HG03432 (cell line): ENCODE measurements at regions not wholly inside any gene's neighbourhood (a gene's known extent, or its start where the extent isn't known, plus 50 kb on each side); places are given as distances from the start of the nearest gene placed in this dataset.
"Not testable (repeated sequence)": the region's sequence is repeated elsewhere in the genome, so short reads cannot be mapped to it uniquely, and the experiment has no call there.

Experiments
- ATAC-seq: cut with Tn5 transposase; IDR thresholded peaks from one replicate; pipeline ENCODE4 v1.9.1; 2021; ENCODE audit warnings: mild to moderate bottlenecking, moderate library complexity; ENCODE audit not compliant: unreplicated experiment

DNA sequence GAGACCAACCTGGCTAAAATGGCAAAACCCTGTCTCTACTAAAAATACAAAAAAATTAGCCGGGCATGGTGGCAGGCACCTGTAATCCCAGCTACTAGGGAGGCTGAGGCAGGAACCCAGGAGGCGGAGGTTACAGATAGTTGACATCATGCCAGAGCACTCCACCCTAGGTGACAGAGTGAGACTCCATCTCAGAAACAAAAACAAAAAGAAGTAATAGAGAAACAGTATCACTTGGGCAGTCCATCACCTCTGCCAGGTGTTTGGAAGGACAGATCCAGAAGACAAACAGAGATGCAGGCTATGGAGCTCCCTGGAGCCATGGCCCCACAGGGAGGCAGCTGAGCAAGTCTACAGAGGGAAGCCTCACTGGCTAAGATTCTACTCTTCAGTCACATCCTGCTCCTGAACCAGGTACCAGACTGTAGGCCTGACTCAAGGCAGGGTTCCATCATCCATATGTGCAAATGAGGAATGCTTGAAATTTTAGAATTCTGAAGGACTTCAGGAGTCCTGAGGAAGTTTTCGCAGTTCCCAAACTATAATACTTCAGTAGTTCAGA lies 81.4 kb upstream of the CPEB2 start:
- no peak for ATAC-seq

DNA sequence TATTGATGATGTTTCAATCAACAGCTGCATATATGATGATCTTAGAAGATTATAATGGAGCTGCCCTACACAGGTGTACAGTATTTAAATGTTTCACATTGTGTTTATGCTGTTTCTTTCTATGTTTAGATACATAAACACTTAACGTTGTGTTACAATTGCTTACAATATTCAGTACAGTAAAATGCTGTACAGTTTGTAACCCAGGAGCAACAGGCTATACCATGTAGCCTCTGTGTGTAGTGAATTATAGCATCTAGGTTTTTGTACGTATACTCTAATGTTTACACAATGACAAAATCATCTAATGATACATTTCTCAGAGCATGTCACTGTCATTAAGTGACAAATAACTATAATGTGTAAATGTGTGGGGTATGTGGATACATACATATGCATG lies 80.5 kb upstream of the CPEB2 start:
- not testable (repeated sequence) for ATAC-seq

DNA sequence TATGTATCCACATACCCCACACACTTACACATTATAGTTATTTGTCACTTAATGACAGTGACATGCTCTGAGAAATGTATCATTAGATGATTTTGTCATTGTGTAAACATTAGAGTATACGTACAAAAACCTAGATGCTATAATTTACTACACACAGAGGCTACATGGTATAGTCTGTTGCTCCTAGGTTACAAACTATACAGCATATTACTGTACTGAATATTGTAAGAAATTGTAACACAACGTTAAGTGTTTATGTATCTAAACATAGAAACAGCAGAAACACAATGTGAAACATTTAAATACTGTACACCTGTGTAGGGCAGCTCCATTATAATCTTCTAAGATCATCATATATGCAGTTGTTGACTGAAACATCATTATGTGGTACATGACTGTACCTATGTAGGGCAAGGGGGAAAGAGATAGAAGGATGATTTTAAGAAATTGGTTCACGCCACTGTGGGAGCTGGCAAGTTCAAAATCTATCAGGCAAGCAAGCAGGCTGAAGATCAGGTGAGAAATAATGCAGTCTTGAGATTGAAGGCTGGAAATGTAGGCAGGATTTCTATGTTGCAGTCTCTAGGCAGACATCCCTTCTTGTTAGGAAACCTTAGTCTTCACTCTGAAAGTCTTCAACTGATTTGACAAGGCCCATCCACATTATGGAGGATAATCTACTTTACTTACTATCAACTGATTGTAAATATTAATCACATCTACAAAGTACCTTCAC lies 78.0 kb upstream of the CPEB2 start:
- no peak for ATAC-seq

DNA sequence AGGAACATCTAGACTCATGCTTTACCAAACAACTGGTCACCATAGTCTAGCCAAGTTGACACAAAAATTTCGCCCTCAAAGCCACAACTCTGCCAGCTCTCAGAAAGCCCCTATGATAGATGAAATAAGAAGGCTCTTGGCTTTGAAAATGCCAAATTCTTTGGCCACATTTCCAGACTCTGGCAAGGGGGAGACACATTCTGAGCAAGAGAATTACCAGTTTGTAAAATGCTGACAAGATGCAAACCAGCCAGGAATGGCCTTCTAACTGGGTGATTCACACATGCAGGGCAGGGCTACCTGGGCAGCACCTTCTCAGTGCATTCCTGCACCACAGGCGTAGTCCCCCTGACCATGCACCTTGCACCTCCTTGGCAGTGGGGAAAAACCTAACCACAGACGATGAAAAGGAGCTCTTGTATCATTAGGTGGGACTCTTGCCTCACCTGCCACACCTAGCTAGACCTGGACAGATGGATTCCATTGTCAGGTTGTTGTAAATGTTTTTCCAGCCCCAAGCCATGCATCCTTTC lies 77.4 kb upstream of the CPEB2 start:
- ATAC-seq = no peak

DNA sequence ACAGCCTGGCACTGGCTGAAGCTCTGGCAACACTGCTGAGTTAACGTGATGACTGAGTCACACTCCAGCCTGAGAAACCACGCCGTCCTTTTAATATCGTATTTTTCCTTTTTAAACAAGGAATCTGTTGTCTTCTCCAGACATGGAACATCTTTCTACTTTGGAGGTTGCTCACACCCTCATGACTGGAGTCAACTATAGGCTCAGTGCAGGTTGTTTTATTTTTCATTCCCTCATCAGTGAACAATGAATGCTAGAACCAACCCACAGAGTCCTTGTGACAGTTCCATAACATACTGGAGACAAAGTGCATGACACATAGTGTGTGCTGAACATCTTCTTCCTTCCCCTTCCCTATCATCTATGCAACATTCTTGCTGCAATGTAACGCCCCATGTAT lies 76.8 kb upstream of the CPEB2 start:
- ATAC-seq = no peak

DNA sequence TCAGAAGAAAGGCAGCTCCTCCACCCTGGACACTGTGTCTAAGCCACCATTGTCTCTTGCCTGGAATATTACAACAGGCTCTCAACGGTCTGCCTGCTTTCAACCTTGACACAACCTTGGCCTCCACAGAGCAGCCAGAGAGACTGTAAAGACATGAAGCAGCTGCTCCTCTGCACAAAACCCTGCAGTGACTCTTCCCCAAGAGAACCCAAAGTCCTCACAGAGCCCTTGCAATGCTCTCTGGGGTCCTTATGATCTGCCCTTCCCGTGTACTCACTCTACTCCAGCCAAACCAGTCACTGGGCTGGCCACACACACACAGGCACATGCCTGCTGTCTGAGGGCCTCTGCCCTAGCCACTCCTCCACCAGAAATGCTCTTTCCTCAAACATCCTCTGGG lies 75.9 kb upstream of the CPEB2 start:
- no peak for ATAC-seq

DNA sequence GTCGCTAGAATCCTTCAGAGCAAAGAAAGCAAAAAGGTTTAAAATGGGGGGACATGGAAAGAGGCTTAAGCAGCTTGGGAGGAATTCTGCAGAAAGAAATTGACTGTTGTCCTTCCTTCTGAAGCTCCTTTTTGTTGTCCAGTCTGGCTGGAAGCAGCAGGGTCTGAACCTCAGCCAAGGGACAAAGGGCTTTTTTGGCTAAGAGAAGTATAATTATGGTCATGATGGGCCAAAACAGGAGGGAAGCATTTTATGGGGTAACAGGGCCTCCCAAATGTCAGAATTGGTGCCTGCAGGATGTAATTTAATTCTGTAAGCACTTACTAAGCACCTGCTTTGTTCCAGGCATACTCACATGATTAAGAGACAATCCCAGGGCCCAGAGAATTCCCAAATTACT lies 74.2 kb upstream of the CPEB2 start:
- no peak for ATAC-seq

DNA sequence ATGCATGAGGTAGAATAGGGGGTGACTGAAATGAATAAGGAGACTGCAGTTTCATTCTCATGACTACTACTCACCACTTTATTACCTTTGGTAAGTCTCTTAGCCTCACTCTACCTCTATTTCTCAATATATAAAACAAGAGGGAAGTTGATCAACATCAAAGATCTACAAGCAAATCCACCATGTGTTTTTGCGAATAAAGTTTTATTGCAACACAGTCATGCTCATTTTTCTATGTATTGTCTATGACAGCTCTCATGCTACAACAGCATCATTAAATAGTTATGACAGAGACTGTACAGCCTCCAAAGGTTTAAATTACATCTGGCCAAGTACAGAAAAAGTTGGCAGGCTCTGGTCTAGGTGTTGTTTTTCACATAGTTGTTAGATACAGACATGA lies 72.6 kb upstream of the CPEB2 start:
- no peak for ATAC-seq

DNA sequence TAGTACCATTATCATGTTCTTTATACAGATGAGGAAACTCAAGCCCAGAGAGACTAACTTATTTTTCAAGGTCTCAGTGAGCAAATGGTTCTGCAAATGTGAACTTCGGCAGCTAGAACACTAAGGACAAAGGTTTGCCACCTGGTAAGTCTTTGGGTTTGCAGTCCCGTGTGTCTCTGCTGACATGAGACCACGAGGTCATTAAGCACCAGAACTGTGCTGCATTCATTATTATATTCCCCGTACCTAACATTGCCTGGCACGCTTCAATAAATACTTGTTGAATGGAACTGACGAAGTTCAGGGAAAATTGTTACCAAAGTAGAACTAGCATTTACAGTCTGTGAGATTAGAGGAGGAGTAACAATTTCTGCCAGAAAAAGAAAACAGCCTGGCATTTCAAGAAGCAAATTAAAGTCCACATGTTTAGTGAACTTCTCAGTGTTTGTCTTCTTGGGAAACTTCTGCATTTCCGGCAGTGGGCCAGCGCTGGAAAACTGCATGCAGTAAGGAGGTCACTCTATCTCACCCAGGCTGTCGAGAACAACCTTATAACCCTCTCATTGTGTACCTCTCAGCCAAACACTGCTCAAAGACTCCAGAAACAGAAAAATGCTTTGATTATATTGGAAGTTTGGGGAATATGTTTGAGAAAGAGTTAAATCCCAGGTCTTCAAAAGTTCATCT lies 67.4 kb upstream of the CPEB2 start:
- no peak for ATAC-seq

DNA sequence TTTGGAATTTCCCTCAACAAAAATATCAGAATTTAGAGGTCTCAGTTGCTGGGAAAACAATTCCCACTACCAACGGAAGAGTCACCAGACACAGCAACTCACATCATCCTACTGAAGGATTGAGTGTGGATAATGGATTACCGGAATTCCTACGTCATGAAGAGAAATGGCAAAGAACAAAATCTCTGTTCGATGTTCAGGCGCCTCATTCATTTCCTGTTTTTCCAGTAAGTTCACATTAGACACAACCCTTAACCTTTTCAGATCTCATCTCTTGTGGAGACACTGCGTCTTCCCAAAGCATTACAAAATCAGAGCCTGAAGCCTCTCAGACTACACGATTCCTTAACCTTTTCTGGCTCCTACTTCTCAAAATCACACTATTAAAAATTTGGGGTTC lies 58.5 kb upstream of the CPEB2 start:
- no peak for ATAC-seq

DNA sequence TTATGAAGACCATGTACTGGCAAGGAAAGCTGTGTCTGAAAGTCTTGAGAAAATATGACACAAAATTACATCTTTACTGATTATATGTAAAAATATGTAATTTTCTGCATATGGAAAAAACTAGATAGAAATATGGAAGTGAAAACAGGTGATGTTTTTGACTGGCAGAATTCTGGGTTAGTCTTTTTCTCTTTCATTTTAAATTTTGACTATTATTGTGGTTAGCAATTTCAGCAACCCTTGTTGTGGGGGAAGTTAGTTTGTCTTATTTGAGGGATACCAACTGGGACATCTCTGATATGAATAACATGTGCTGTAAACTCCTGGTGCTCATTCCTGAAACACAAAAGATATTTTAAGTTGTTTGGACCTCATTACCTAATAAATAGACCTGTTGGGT lies 49.9 kb upstream of the CPEB2 start:
- ATAC-seq = no peak
